Activated T-helper 2 cell treated with anti-CD3 and anti-CD28 coated beads, Interferon-gamma antibody, Interleukin-2, Interleukin-4, amounts not matched to agents 10 μg/mL and 5 μg/mL and 100 μg/mL, durations not matched to agents 14 hours and 24 hours and 36 hours (primary cell): ENCODE measurements at regions not wholly inside any gene's neighbourhood (a gene's known extent, or its start where the extent isn't known, plus 50 kb on each side); places are given as distances from the start of the nearest gene placed in this dataset.
"Not testable (repeated sequence)": the region's sequence is repeated elsewhere in the genome, so short reads cannot be mapped to it uniquely, and the experiment has no call there.

Source experiments
- DNase-seq: peaks from one replicate; pipeline ENCODE4 v3.0.0; 2021; ENCODE audit warnings: low spot score
- H3K27ac Mint-ChIP-seq: one replicate; pipeline ENCODE4 v1.8.0; 2021; ENCODE audit warnings: mixed read lengths
- H3K27me3 Mint-ChIP-seq: one replicate; pipeline ENCODE4 v1.8.0; 2021; ENCODE audit warnings: low read depth, mixed read lengths
- H3K36me3 Mint-ChIP-seq: one replicate; pipeline ENCODE4 v1.8.0; 2021; ENCODE audit warnings: low read depth, mixed read lengths
- H3K4me1 Mint-ChIP-seq: one replicate; pipeline ENCODE4 v1.8.0; 2021; ENCODE audit warnings: low read depth, mixed read lengths
- H3K4me3 Mint-ChIP-seq: one replicate; pipeline ENCODE4 v1.8.0; 2021; ENCODE audit warnings: low read depth, mild to moderate bottlenecking, moderate library complexity, mixed read lengths
- H3K9me3 Mint-ChIP-seq: one replicate; pipeline ENCODE4 v1.8.0; 2021; ENCODE audit warnings: mixed read lengths
- intact Hi-C: fragments of 100-400 bp; cut with micrococcal nuclease; formaldehyde crosslinking; loops from one replicate; pipeline ENCODE4 v1.15.1; 2023

- H3K9me3 Mint-ChIP-seq = peaks cover 3% of the 10 kb centered on the region
- no peak overlapping the region for H3K27ac Mint-ChIP-seq
- intact Hi-C loops = no loop called here
- no peaks in the 10 kb centered on the region for H3K36me3 Mint-ChIP-seq
- no peak for DNase-seq
- no peaks in the 10 kb centered on the region for H3K4me1 Mint-ChIP-seq
- no peak overlapping the region for H3K4me3 Mint-ChIP-seq
- H3K27me3 Mint-ChIP-seq = no peaks in the 10 kb centered on the region
Measured at GRCh38 chr2:49794396-49794795, 640.1 kb upstream of the FSHR start.

GRCh38 chr2:49788300-49788699, 634.0 kb upstream of the FSHR start:
- Mint-ChIP-seq H3K4me3 (no peak overlapping the region), H3K36me3 (no peaks in the 10 kb centered on the region), H3K4me1 (no peaks in the 10 kb centered on the region), H3K27me3 (no peaks in the 10 kb centered on the region), H3K27ac (no peak overlapping the region), H3K9me3 (no peaks in the 10 kb centered on the region)
- DNase-seq = no peak
- intact Hi-C loops = no loop called here

- Mint-ChIP-seq H3K36me3 (no peaks in the 10 kb centered on the region), H3K27ac (no peak overlapping the region), H3K9me3 (no peaks in the 10 kb centered on the region), H3K4me1 (no peaks in the 10 kb centered on the region), H3K27me3 (no peaks in the 10 kb centered on the region), H3K4me3 (no peak overlapping the region)
- no peak for DNase-seq
- intact Hi-C loops = no loop called here
Measured at GRCh38 chr2:49780949-49781348, 626.6 kb upstream of the FSHR start.

DNA sequence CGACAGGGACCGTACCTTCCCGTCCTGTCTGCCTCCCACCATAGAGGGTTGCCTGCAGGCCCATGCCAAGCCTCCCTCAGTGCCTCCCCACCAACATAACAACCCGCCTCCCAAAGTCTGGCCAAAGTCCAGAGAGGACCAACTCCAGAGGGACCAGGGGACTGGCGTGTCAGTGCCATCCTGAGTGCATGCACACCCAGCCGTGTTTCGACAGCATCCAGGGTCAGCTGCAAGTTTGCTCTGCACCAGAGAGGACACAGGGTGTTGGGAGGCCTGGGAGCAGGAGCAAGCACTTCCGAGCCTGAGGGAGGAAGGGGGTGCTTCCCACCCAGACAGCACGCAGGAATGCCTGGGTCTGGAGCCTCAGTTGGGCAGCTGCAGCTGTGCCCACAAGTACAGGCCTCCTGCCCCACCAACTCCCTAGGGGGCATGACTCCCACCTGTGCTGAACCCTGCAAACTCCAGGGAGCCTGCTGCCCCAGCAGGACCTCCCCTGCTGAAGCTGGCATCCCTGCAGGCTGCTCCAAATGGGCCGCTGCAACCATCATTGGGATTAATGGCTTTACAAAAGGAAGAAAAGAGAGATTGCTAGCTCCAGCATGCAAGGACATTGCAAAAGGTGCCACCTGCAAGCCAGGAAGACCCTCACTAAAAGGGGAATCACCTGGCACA, 618.1 kb upstream of the FSHR start:
- intact Hi-C loops = loop anchor here (10.0 kb wide), 1 partner anchor 372 kb away; no protein-coding TSS in a partner anchor
- no peaks in the 10 kb centered on the region for H3K36me3 Mint-ChIP-seq
- DNase-seq = no peak
- H3K27me3 Mint-ChIP-seq = no peaks in the 10 kb centered on the region
- no peak overlapping the region for H3K4me3 Mint-ChIP-seq
- no peaks in the 10 kb centered on the region for H3K9me3 Mint-ChIP-seq
- no peaks in the 10 kb centered on the region for H3K4me1 Mint-ChIP-seq
- H3K27ac Mint-ChIP-seq = no peak overlapping the region

DNA sequence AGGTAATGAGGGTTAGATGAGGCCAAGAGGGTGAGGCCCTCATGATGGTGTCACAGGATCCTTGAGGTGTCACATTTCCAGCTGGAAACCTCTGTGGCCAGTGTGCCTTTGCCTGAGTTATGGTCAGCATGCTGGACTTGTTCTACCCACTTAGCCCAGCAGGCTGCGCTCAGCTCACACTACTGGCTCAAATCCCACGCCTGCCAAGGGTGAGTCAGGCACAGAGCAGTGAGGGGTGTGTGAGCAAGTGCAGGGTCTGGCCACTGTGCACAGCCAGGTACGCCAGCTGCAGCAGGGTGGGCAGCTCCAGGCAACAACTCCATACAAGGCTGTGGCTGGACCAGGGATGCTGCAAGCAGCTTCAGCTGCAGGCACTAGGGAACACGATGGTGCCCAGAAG, 616.6 kb upstream of the FSHR start:
- Mint-ChIP-seq H3K36me3 (no peaks in the 10 kb centered on the region), H3K4me3 (no peak overlapping the region), H3K9me3 (no peaks in the 10 kb centered on the region), H3K27me3 (no peaks in the 10 kb centered on the region), H3K27ac (no peak overlapping the region), H3K4me1 (no peaks in the 10 kb centered on the region)
- DNase-seq = no peak
- intact Hi-C loops = loop anchor here (10.0 kb wide), 1 partner anchor 374 kb away; no protein-coding TSS in a partner anchor

DNA sequence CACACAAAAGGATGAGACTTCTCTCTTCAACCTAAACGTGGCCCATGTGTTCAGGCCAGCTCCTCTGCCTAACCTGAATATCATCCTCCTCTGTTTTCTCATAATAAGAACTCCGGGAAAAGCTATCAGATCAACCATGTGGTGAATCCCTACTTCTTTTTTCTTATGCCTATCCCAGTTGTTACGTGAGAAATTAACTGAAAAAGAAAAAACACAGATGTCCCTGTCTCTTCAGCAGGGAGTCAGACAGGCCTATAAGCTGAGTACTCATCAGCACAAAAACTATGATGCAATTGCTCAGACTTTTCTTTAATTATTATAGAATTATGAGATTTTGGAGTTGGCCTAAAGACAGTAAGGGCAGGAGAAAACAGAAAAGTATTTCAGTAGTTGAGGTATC, 613.0 kb upstream of the FSHR start:
- no peaks in the 10 kb centered on the region for H3K9me3 Mint-ChIP-seq
- no peaks in the 10 kb centered on the region for H3K27me3 Mint-ChIP-seq
- intact Hi-C loops = no loop called here
- H3K36me3 Mint-ChIP-seq = no peaks in the 10 kb centered on the region
- H3K27ac Mint-ChIP-seq = no peak overlapping the region
- H3K4me1 Mint-ChIP-seq = no peaks in the 10 kb centered on the region
- no peak overlapping the region for H3K4me3 Mint-ChIP-seq
- no peak for DNase-seq

GRCh38 chr2:49755777-49756176, 601.5 kb upstream of the FSHR start:
- no peaks in the 10 kb centered on the region for H3K9me3 Mint-ChIP-seq
- intact Hi-C loops = no loop called here

DNA sequence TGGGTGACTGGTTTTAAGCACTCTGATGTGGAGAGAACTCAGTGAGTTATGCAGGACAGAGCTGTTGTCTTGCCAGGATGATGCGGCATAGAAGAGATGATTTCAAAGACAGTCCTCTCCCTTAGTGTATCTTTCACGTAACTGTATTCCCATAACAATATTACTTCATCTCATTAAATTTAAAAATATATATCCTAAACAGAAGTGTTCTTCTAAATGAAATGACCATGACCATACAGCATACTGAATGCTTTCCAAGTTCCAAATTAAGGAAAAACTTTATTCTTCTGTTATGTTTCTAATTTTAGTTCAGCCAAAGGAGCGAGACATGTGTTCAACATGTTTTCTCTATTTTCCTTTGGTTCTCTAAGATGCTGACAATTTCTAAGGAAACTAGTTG, 600.1 kb upstream of the FSHR start:
- intact Hi-C loops = no loop called here
- no peaks in the 10 kb centered on the region for H3K4me1 Mint-ChIP-seq
- no peak overlapping the region for H3K4me3 Mint-ChIP-seq
- H3K9me3 Mint-ChIP-seq = no peaks in the 10 kb centered on the region
- H3K27me3 Mint-ChIP-seq = no peaks in the 10 kb centered on the region
- no peak for DNase-seq
- no peaks in the 10 kb centered on the region for H3K36me3 Mint-ChIP-seq
- no peak overlapping the region for H3K27ac Mint-ChIP-seq

More at GRCh38 chr2:49755777-49756176, 601.5 kb upstream of the FSHR start:
- Mint-ChIP-seq H3K27ac (no peak overlapping the region), H3K4me3 (no peak overlapping the region), H3K36me3 (no peaks in the 10 kb centered on the region), H3K27me3 (no peaks in the 10 kb centered on the region), H3K4me1 (no peaks in the 10 kb centered on the region)
- no peak for DNase-seq

GRCh38 chr2:49753344-49753985, 599.1 kb upstream of the FSHR start:
- H3K27me3 Mint-ChIP-seq = no peaks in the 10 kb centered on the region
- no peak overlapping the region for H3K27ac Mint-ChIP-seq
- no peaks in the 10 kb centered on the region for H3K4me1 Mint-ChIP-seq
- H3K36me3 Mint-ChIP-seq = no peaks in the 10 kb centered on the region
- H3K9me3 Mint-ChIP-seq = no peaks in the 10 kb centered on the region
- H3K4me3 Mint-ChIP-seq = no peak overlapping the region
- intact Hi-C loops = no loop called here
- DNase-seq = no peak

DNA sequence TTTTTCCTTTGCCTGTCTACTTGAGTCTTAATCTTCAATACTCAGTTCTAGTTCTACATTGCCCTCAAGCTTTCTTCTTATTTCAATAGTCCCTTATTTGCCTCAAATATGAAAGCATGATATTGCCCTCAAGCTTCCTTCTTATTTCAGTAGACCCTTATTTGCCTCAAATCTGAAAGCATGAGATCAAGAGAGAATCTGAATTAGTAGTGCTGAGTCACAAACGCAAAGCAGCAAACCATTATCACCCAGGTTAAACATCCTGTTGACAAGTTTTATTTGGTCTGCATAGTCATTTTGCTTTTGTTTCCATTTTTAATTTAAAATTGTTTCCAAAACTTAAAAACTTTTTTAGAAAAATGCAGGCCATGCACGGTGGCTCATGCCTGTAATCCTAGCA, 583.3 kb upstream of the FSHR start:
- intact Hi-C loops = no loop called here
- Mint-ChIP-seq H3K4me3 (no peak overlapping the region), H3K36me3 (no peaks in the 10 kb centered on the region), H3K27me3 (no peaks in the 10 kb centered on the region), H3K27ac (no peak overlapping the region), H3K9me3 (peaks cover 4% of the 10 kb centered on the region), H3K4me1 (no peaks in the 10 kb centered on the region)
- DNase-seq = no peak

GRCh38 chr2:49732924-49733323, 578.6 kb upstream of the FSHR start:
- not testable (repeated sequence) for H3K27me3 Mint-ChIP-seq, H3K36me3 Mint-ChIP-seq

GRCh38 chr2:49719241-49719640, 564.9 kb upstream of the FSHR start:
- intact Hi-C loops = no loop called here
- H3K4me3 Mint-ChIP-seq = no peak overlapping the region
- DNase-seq = no peak
- no peaks in the 10 kb centered on the region for H3K36me3 Mint-ChIP-seq
- no peaks in the 10 kb centered on the region for H3K9me3 Mint-ChIP-seq
- no peaks in the 10 kb centered on the region for H3K27me3 Mint-ChIP-seq
- H3K4me1 Mint-ChIP-seq = no peaks in the 10 kb centered on the region
- no peak overlapping the region for H3K27ac Mint-ChIP-seq

More at GRCh38 chr2:49732924-49733323, 578.6 kb upstream of the FSHR start:
- H3K9me3 Mint-ChIP-seq = peaks cover 18% of the 10 kb centered on the region
- H3K27ac Mint-ChIP-seq, H3K4me3 Mint-ChIP-seq, DNase-seq, intact Hi-C loops, H3K4me1 Mint-ChIP-seq: not testable (repeated sequence)

- intact Hi-C loops = no loop called here
- no peak for DNase-seq
- H3K9me3 Mint-ChIP-seq = no peaks in the 10 kb centered on the region
- H3K27ac Mint-ChIP-seq = no peak overlapping the region
- no peaks in the 10 kb centered on the region for H3K36me3 Mint-ChIP-seq
- no peaks in the 10 kb centered on the region for H3K27me3 Mint-ChIP-seq
- H3K4me3 Mint-ChIP-seq = no peak overlapping the region
- H3K4me1 Mint-ChIP-seq = no peaks in the 10 kb centered on the region
Measured at GRCh38 chr2:49715597-49715996, 561.3 kb upstream of the FSHR start.
